ENCODE measurements at regions not wholly inside any gene's neighbourhood (a gene's known extent, or its start where the extent isn't known, plus 50 kb on each side); places are given as distances from the start of the nearest gene placed in this dataset.
"Not testable (repeated sequence)": the region's sequence is repeated elsewhere in the genome, so short reads cannot be mapped to it uniquely, and the experiment has no call there.

GRCh38 chr18:2164644-2165550 lies 406.4 kb downstream of the METTL4 start:
- Histone ChIP-seq H3K4me3 (replicated peaks; ENCODE audit: insufficient read depth, low read length) (no peak overlapping the region), H3K27me3 (ENCODE audit: insufficient read depth, poor library complexity, severe bottlenecking) (no peaks in the 10 kb centered on the region), H3K27ac (replicated peaks) (no peak overlapping the region)
- DNase-seq (ENCODE audit: low read depth in 1 of 2, low spot score in 1 of 2), result no peak
- TF ChIP-seq SPI1 (IDR thresholded peaks at IDR 0.05; ENCODE audit: borderline replicate concordance, low read depth) (no peak), POLR2AphosphoS5 (IDR thresholded peaks at IDR 0.05; ENCODE audit: low read depth) (no peak), GABPA (IDR thresholded peaks at IDR 0.05; ENCODE audit: low read depth) (no peak), REST (IDR thresholded peaks at IDR 0.05; ENCODE audit: insufficient replicate concordance, low read depth) (no peak), CTCF (IDR thresholded peaks at IDR 0.05; ENCODE audit: insufficient read depth, low read length) (no peak)

- H3K27ac ChIP-seq (replicated peaks); H3K27me3 ChIP-seq (ENCODE audit: insufficient read depth, poor library complexity, severe bottlenecking); H3K4me3 ChIP-seq (replicated peaks; ENCODE audit: insufficient read depth, low read length); DNase-seq (ENCODE audit: low read depth in 1 of 2, low spot score in 1 of 2): not testable (repeated sequence)
Observed at GRCh38 chr18:2166876-2167275, 404.4 kb downstream of the METTL4 start.

- H3K27ac ChIP-seq (replicated peaks), result no peak overlapping the region
- peaks cover 5% of the 10 kb centered on the region for H3K27me3 ChIP-seq (ENCODE audit: insufficient read depth, poor library complexity, severe bottlenecking)
- TF ChIP-seq POLR2AphosphoS5 (IDR thresholded peaks at IDR 0.05; ENCODE audit: low read depth) (no peak), GABPA (IDR thresholded peaks at IDR 0.05; ENCODE audit: low read depth) (no peak), SPI1 (IDR thresholded peaks at IDR 0.05; ENCODE audit: borderline replicate concordance, low read depth) (no peak), REST (IDR thresholded peaks at IDR 0.05; ENCODE audit: insufficient replicate concordance, low read depth) (no peak), CTCF (IDR thresholded peaks at IDR 0.05; ENCODE audit: insufficient read depth, low read length) (no peak)
- no peak for DNase-seq (ENCODE audit: low read depth in 1 of 2, low spot score in 1 of 2)
- H3K4me3 ChIP-seq (replicated peaks; ENCODE audit: insufficient read depth, low read length), result no peak overlapping the region
Observed at GRCh38 chr18:2168022-2168421, 403.3 kb downstream of the METTL4 start.

GRCh38 chr18:2169656-2170055 lies 401.6 kb downstream of the METTL4 start:
- H3K27ac ChIP-seq (replicated peaks), result no peak overlapping the region
- no peak overlapping the region for H3K4me3 ChIP-seq (replicated peaks; ENCODE audit: insufficient read depth, low read length)
- H3K27me3 ChIP-seq (ENCODE audit: insufficient read depth, poor library complexity, severe bottlenecking), result peaks cover 5% of the 10 kb centered on the region
- no peak for DNase-seq (ENCODE audit: low read depth in 1 of 2, low spot score in 1 of 2)
- TF ChIP-seq CTCF (IDR thresholded peaks at IDR 0.05; ENCODE audit: insufficient read depth, low read length) (no peak), SPI1 (IDR thresholded peaks at IDR 0.05; ENCODE audit: borderline replicate concordance, low read depth) (no peak), REST (IDR thresholded peaks at IDR 0.05; ENCODE audit: insufficient replicate concordance, low read depth) (no peak), GABPA (IDR thresholded peaks at IDR 0.05; ENCODE audit: low read depth) (no peak), POLR2AphosphoS5 (IDR thresholded peaks at IDR 0.05; ENCODE audit: low read depth) (no peak)

All from HL-60 (cell line).